RWPE2 (cell line): ENCODE measurements at regions not wholly inside any gene's neighbourhood (a gene's known extent, or its start where the extent isn't known, plus 50 kb on each side); places are given as distances from the start of the nearest gene placed in this dataset.
A peak's percentile ranks its signal among the peaks of the same experiment; 100 is the strongest.
"Not testable (repeated sequence)": the region's sequence is repeated elsewhere in the genome, so short reads cannot be mapped to it uniquely, and the experiment has no call there.

Source experiments
- ATAC-seq: fragments of 200-7000 bp; cut with Tn5 transposase; 3 replicates; pipeline ENCODE4 v1.9.1; 2021; ENCODE audit warnings: low read depth
- DNase-seq: peaks from one replicate; pipeline ENCODE4 v3.0.0-alpha.2; 2020; ENCODE audit warnings: low spot score
- H3K27ac ChIP-seq: fragments of 450-650 bp; 2 replicates; pipeline ENCODE4 v1.5.1; 2017; ENCODE audit warnings: mild to moderate bottlenecking; ENCODE audit not compliant: poor library complexity, severe bottlenecking
- H3K27me3 ChIP-seq: fragments of 250-450 bp; sonication (Bioruptor Pico); 2 replicates; pipeline ENCODE4 v1.5.1; 2021; ENCODE audit warnings: mild to moderate bottlenecking, moderate library complexity; ENCODE audit not compliant: insufficient read depth, poor library complexity, severe bottlenecking
- H3K36me3 ChIP-seq: fragments of 250-450 bp; sonication (Bioruptor Pico); 2 replicates; pipeline ENCODE4 v1.5.1; 2020; ENCODE audit warnings: low read depth, mild to moderate bottlenecking, moderate library complexity
- H3K4me1 ChIP-seq: fragments of 250-450 bp; sonication (Bioruptor Pico); 2 replicates; pipeline ENCODE4 v1.5.1; 2021; ENCODE audit warnings: mild to moderate bottlenecking, moderate library complexity; ENCODE audit not compliant: insufficient read depth, poor library complexity, severe bottlenecking
- H3K4me3 ChIP-seq: fragments of 250-450 bp; sonication (Bioruptor Pico); 2 replicates; pipeline ENCODE4 v1.5.1; 2021; ENCODE audit warnings: mild to moderate bottlenecking, moderate library complexity; ENCODE audit not compliant: severe bottlenecking
- H3K9me3 ChIP-seq: fragments of 250-450 bp; sonication (Bioruptor Pico); 2 replicates; pipeline ENCODE4 v1.5.1; 2021; ENCODE audit warnings: mild to moderate bottlenecking, moderate library complexity; ENCODE audit not compliant: severe bottlenecking
- CTCF ChIP-seq: fragments of 450-650 bp; IDR thresholded peaks from one replicate; pipeline ENCODE4 v1.5.1; 2017; ENCODE audit warnings: mild to moderate bottlenecking, moderate library complexity; ENCODE audit not compliant: poor library complexity, severe bottlenecking

- not testable (repeated sequence) for H3K4me3 ChIP-seq, H3K9me3 ChIP-seq, DNase-seq, H3K27ac ChIP-seq, H3K27me3 ChIP-seq, H3K36me3 ChIP-seq, H3K4me1 ChIP-seq
- ATAC-seq = peak; percentile 20; the same call in 1 of the 3 replicates
Measured at GRCh38 chr2:130267572-130267971, 69.3 kb upstream of the TUBA3E start.

GRCh38 chr2:130266836-130267235, 68.6 kb upstream of the TUBA3E start:
- not testable (repeated sequence) for H3K27ac ChIP-seq, H3K4me1 ChIP-seq, H3K4me3 ChIP-seq, DNase-seq, H3K9me3 ChIP-seq, ATAC-seq, H3K27me3 ChIP-seq, H3K36me3 ChIP-seq

- H3K4me3 ChIP-seq, H3K4me1 ChIP-seq, H3K9me3 ChIP-seq, DNase-seq, ATAC-seq, H3K27me3 ChIP-seq, H3K36me3 ChIP-seq, H3K27ac ChIP-seq: not testable (repeated sequence)
Measured at GRCh38 chr2:130265570-130266247, 67.5 kb upstream of the TUBA3E start.

GRCh38 chr2:130264901-130265320, 66.7 kb upstream of the TUBA3E start:
- not testable (repeated sequence) for H3K4me3 ChIP-seq, H3K27me3 ChIP-seq, H3K36me3 ChIP-seq, H3K4me1 ChIP-seq, H3K27ac ChIP-seq, H3K9me3 ChIP-seq, DNase-seq, ATAC-seq

GRCh38 chr2:130264501-130264900, 66.3 kb upstream of the TUBA3E start:
- H3K4me3 ChIP-seq = no peak overlapping the region
- DNase-seq (no peak), ATAC-seq (no peak)
- TF ChIP-seq CTCF = no peak
- no peaks in the 10 kb centered on the region for H3K36me3 ChIP-seq
- no peak overlapping the region for H3K27ac ChIP-seq
- H3K4me1 ChIP-seq = no peaks in the 10 kb centered on the region
- H3K9me3 ChIP-seq = no peaks in the 10 kb centered on the region
- peaks cover 2% of the 10 kb centered on the region for H3K27me3 ChIP-seq

- TF ChIP-seq CTCF = no peak
- Histone ChIP-seq H3K4me1 (no peaks in the 10 kb centered on the region), H3K27me3 (peaks cover 2% of the 10 kb centered on the region), H3K9me3 (no peaks in the 10 kb centered on the region), H3K36me3 (no peaks in the 10 kb centered on the region), H3K27ac (no peak overlapping the region), H3K4me3 (no peak overlapping the region)
- ATAC-seq (no peak), DNase-seq (no peak)
Measured at GRCh38 chr2:130264046-130264445, 65.8 kb upstream of the TUBA3E start.

GRCh38 chr2:130263606-130264005, 65.4 kb upstream of the TUBA3E start:
- Histone ChIP-seq H3K36me3 (no peaks in the 10 kb centered on the region), H3K4me3 (no peak overlapping the region), H3K27ac (no peak overlapping the region), H3K9me3 (no peaks in the 10 kb centered on the region), H3K27me3 (peaks cover 2% of the 10 kb centered on the region), H3K4me1 (no peaks in the 10 kb centered on the region)
- ATAC-seq = no peak
- no peak for TF ChIP-seq CTCF
- DNase-seq = no peak
